HepG2 (cell line): ENCODE measurements at regions not wholly inside any gene's neighbourhood (a gene's known extent, or its start where the extent isn't known, plus 50 kb on each side); places are given as distances from the start of the nearest gene placed in this dataset.

Source experiments
- ATAC-seq: fragments of 200-7000 bp; cut with Tn5 transposase; 3 replicates; pipeline ENCODE4 v1.9.1; 2020; ENCODE audit warnings: mild to moderate bottlenecking, moderate library complexity
- BruUV-seq: library from RNA; stranded (reverse); fragments of 400-500 nt; replicated peaks from 2 replicates; lab custom pipeline; 2021; lab: Mats Ljungman, UMichigan
- CTCF ChIA-PET: fragments of 300-600 bp; formaldehyde crosslinking; extraction: SDS; loops from one replicate; lab custom pipeline; 2021; ENCODE audit warnings: low total read pairs, inconsistent platforms, low intra/inter-chr PET ratio; lab: Yijun Ruan, JAX
- POLR2A ChIA-PET: fragments of 350-600 bp; sonication (Branson Sonifier 250); formaldehyde crosslinking; loops from one replicate; lab custom pipeline; 2020; ENCODE audit warnings: antibody characterized with exemption, inconsistent platforms; lab: Yijun Ruan, JAX
- DNase-seq: peaks from one replicate; pipeline ENCODE4 v3.0.0-alpha.2; 2015; ENCODE audit warnings: low spot score
- FAIRE-seq: peaks from 3 replicates; lab custom pipeline; 2011; peaks lifted over from hg19 to GRCh38; lab: Jason Lieb, UNC
- H2AFZ ChIP-seq: one replicate; pipeline ENCODE4 v1.6.1; 2011; ENCODE audit warnings: low read length, inconsistent platforms
- H3K27ac ChIP-seq: fragments of 300-600 bp; 3 replicates; pipeline ENCODE4 v1.8.0; 2011; ENCODE audit warnings: mixed run types, mild to moderate bottlenecking, mixed read lengths, low read length, inconsistent platforms; ENCODE audit not compliant: insufficient read depth; ENCODE audit errors: extremely low read length
- H3K27me3 ChIP-seq, 2 experiments: fragments of 200-600 bp in 1 of 2; 2 replicates in 1 of 2; 3 replicates in 1 of 2; pipeline versions ENCODE4 v1.6.0 to v1.8.0; 2011; ENCODE audit warnings: low read length in 2 of 2, mild to moderate bottlenecking in 2 of 2, moderate library complexity in 2 of 2, inconsistent platforms in 1 of 2; ENCODE audit not compliant: insufficient read depth in 2 of 2, control insufficient read depth in 1 of 2
- H3K36me3 ChIP-seq, 2 experiments: fragments of 200-600 bp in 1 of 2; replicated peaks in 1 of 2; 2 replicates in 1 of 2; 3 replicates in 1 of 2; pipeline versions ENCODE4 v1.5.1 to v1.8.0; 2011; ENCODE audit warnings: low read length in 2 of 2, inconsistent platforms in 1 of 2; ENCODE audit not compliant: insufficient read depth in 2 of 2, control insufficient read depth in 1 of 2
- H3K4me1 ChIP-seq: 2 replicates; pipeline ENCODE4 v1.5.1; 2012; ENCODE audit warnings: low read length, inconsistent platforms; ENCODE audit not compliant: insufficient read depth
- H3K4me2 ChIP-seq: 2 replicates; pipeline ENCODE4 v1.6.0; 2011; ENCODE audit warnings: low read depth, low read length, inconsistent platforms
- H3K4me3 ChIP-seq, 3 experiments: fragments of 200-600 bp in 1 of 3; sonication (generic), shearing (Covaris generic) in 1 of 3; replicated peaks in 1 of 3; 2 replicates each; pipeline ENCODE4 v1.5.1; 2011 to 2016; ENCODE audit warnings: low read length in 3 of 3, inconsistent platforms in 2 of 3, low read depth in 2 of 3, mild to moderate bottlenecking in 2 of 3, control low read depth in 1 of 3, mixed read lengths in 1 of 3; ENCODE audit not compliant: insufficient read depth in 1 of 3
- H3K79me2 ChIP-seq: one replicate; pipeline ENCODE4 v1.6.1; 2011; ENCODE audit warnings: low read length, inconsistent platforms; ENCODE audit not compliant: insufficient read depth
- H3K9ac ChIP-seq: 2 replicates; pipeline ENCODE4 v1.6.0; 2011; ENCODE audit warnings: mild to moderate bottlenecking, low read depth, low read length, inconsistent platforms; ENCODE audit not compliant: insufficient read depth
- H3K9me3 ChIP-seq: 2 replicates; pipeline ENCODE4 v1.5.1; 2012; ENCODE audit warnings: mild to moderate bottlenecking, low read length
- H4K20me1 ChIP-seq: 2 replicates; pipeline ENCODE4 v1.6.0; 2011; ENCODE audit warnings: inconsistent platforms, mild to moderate bottlenecking, low read length, moderate library complexity; ENCODE audit not compliant: insufficient read depth
- ZBTB40 ChIP-seq, 2 experiments: fragments of 450-650 bp in 1 of 2; sonication (generic) in 1 of 2; formaldehyde crosslinking in 1 of 2; IDR thresholded peaks; 2 replicates each; pipeline versions ENCODE4 v1.6.1 to v1.8.0; 2016 to 2022; ENCODE audit warnings: antibody characterized with exemption in 1 of 2, mild to moderate bottlenecking in 1 of 2, missing genetic modification reagents in 1 of 2
- ZNF550 ChIP-seq: sonication (generic); formaldehyde crosslinking; IDR thresholded peaks from 2 replicates; pipeline ENCODE4 v1.4.0; 2020; ENCODE audit warnings: mild to moderate bottlenecking, missing genetic modification reagents, borderline replicate concordance
- ZSCAN9 ChIP-seq: IDR thresholded peaks from 2 replicates; pipeline ENCODE4 v1.6.1; 2016; ENCODE audit warnings: borderline replicate concordance
- in situ Hi-C: cut with HindIII; loops from 2 replicates; pipeline ENCODE4 v1.10.0; 2017; ENCODE audit warnings: low pct_unique_long_range_greater_than_20kb; ENCODE audit not compliant: extremely low pct_ligation_motif_present
- intact Hi-C: fragments of 100-400 bp; cut with micrococcal nuclease; formaldehyde crosslinking; loops from one replicate; pipeline ENCODE4 v1.10.0; 2022; ENCODE audit not compliant: unreplicated experiment

GRCh38 chr1:58836408-58836807, 52.6 kb upstream of the JUN start (continued):
- TF ChIP-seq ZBTB40 (IDR thresholded peaks at IDR 0.05) = no peak
- no peak for TF ChIP-seq ZBTB40 (CRISPR knock-in tag; IDR thresholded peaks at IDR 0.05)
- TF ChIP-seq ZNF550 = no peak

- no peak for ATAC-seq
- Histone ChIP-seq H3K9ac (no peak overlapping the region), H4K20me1 (no peaks in the 10 kb centered on the region)
- FAIRE-seq = no peak
- TF ChIP-seq ZSCAN9 (CRISPR knock-in tag) = no peak
- TF ChIP-seq, all 625 proteins: peak for 0
- no TSS peak for BruUV-seq
- Histone ChIP-seq H3K9me3 (no peaks in the 10 kb centered on the region), H3K27me3 (peaks cover 0 to 4% of the 10 kb centered on the region in 2 experiments; a peak in 2 of 5 replicates), H2AFZ (no peak overlapping the region), H3K4me2 (no peak overlapping the region), H3K79me2 (no peaks in the 10 kb centered on the region), H3K4me1 (peaks cover 13% of the 10 kb centered on the region; the same call in 1 of the 2 replicates), H3K36me3 (no peaks in the 10 kb centered on the region), H3K4me3 (no peak overlapping the region), H3K27ac (no peak overlapping the region)
- intact Hi-C loops (no loop called here), in situ Hi-C loops (no loop called here)
- no peak for DNase-seq
- ChIA-PET CTCF (no interaction called here), POLR2A (no interaction called here)
Observed at GRCh38 chr1:58837886-58838285, 54.0 kb upstream of the JUN start.
